ENCODE measurements at regions not wholly inside any gene's neighbourhood (a gene's known extent, or its start where the extent isn't known, plus 50 kb on each side); places are given as distances from the start of the nearest gene placed in this dataset.

- Histone ChIP-seq H3K4me3 (replicated peaks in 1 of 3; ENCODE audit: low read depth in 2 of 3, low read length in 3 of 3) (no peak overlapping the region), H3K9me3 (replicated peaks in 1 of 2; ENCODE audit: control insufficient read depth in 1 of 2, insufficient read depth in 1 of 2, low read length in 2 of 2) (no peaks in the 10 kb centered on the region), H3K79me2 (ENCODE audit: insufficient read depth, low read length) (no peaks in the 10 kb centered on the region), H3K27ac (ENCODE audit: low read depth in 1 of 2, low read length in 2 of 2) (no peak overlapping the region), H3K4me1 (ENCODE audit: control insufficient read depth in 1 of 2, insufficient read depth in 2 of 2, low read length in 2 of 2) (peaks cover 38 to 42% of the 10 kb centered on the region in 2 donors), H3K9ac (ENCODE audit: insufficient read depth, low read length, poor library complexity, severe bottlenecking) (no peak overlapping the region), H3K27me3 (ENCODE audit: control insufficient read depth in 2 of 2, insufficient read depth in 2 of 2, low read length in 2 of 2) (no peaks in the 10 kb centered on the region), H3K4me2 (replicated peaks; ENCODE audit: extremely low read depth, low read length, poor library complexity, severe bottlenecking) (no peak overlapping the region), H2AFZ (ENCODE audit: insufficient read depth, low read depth, low read length, poor library complexity, severe bottlenecking) (no peak overlapping the region), H3K36me3 (replicated peaks in 1 of 2; ENCODE audit: control insufficient read depth in 1 of 2, insufficient read depth in 2 of 2, low read length in 2 of 2) (no peaks in the 10 kb centered on the region), H4K20me1 (ENCODE audit: insufficient read depth, low read length) (no peaks in the 10 kb centered on the region)
- Mint-ChIP-seq H3K36me3 (peaks cover 0 to 1% of the 10 kb centered on the region in 2 donors), H3K4me3 (no peak overlapping the region), H3K27me3 (ENCODE audit: low read depth in 3 of 3) (peaks cover 0 to 3% (median 0%) of the 10 kb centered on the region in 3 donors), H3K27ac (peak overlapping the region in 1 of 7 donors; percentile 28), H3K9me3 (no peaks in the 10 kb centered on the region), H3K4me1 (peaks cover 45% of the 10 kb centered on the region)
- no peak for TF ChIP-seq CTCF (IDR thresholded peaks at IDR 0.05)
- intact Hi-C loops (cut with micrococcal nuclease), result loop anchor here (10.0 kb wide), 1 partner anchor 60 kb away; no protein-coding TSS in a partner anchor
- no CpG with 5 or more reads among the region's 1 CpG for WGBS (ENCODE audit: insufficient coverage)
- no peak for DNase-seq
These were observed 450.7 kb upstream of the SLC14A2 start for GRCh38 chr18:45164551-45164950.

- H3K27ac Mint-ChIP-seq, result peak overlapping the region in 6 of 7 donors; percentile 16 to 88 (median 74)
These were observed 450.0 kb upstream of the SLC14A2 start for GRCh38 chr18:45165176-45165713.

More at GRCh38 chr18:45165176-45165713, 450.0 kb upstream of the SLC14A2 start:
- Histone ChIP-seq H3K36me3 (replicated peaks in 1 of 2; ENCODE audit: control insufficient read depth in 1 of 2, insufficient read depth in 2 of 2, low read length in 2 of 2) (no peaks in the 10 kb centered on the region), H3K27ac (ENCODE audit: low read depth in 1 of 2, low read length in 2 of 2) (peak overlapping the region in 1 of 2 donors; percentile 44), H3K79me2 (ENCODE audit: insufficient read depth, low read length) (no peaks in the 10 kb centered on the region), H4K20me1 (ENCODE audit: insufficient read depth, low read length) (no peaks in the 10 kb centered on the region), H3K9ac (ENCODE audit: insufficient read depth, low read length, poor library complexity, severe bottlenecking) (no peak overlapping the region), H2AFZ (ENCODE audit: insufficient read depth, low read depth, low read length, poor library complexity, severe bottlenecking) (peak overlapping the region; percentile 34), H3K4me2 (replicated peaks; ENCODE audit: extremely low read depth, low read length, poor library complexity, severe bottlenecking) (peak overlapping the region; percentile 69), H3K9me3 (replicated peaks in 1 of 2; ENCODE audit: control insufficient read depth in 1 of 2, insufficient read depth in 1 of 2, low read length in 2 of 2) (no peaks in the 10 kb centered on the region), H3K4me1 (ENCODE audit: control insufficient read depth in 1 of 2, insufficient read depth in 2 of 2, low read length in 2 of 2) (peaks cover 43 to 48% of the 10 kb centered on the region in 2 donors), H3K4me3 (replicated peaks in 1 of 3; ENCODE audit: low read depth in 2 of 3, low read length in 3 of 3) (peak overlapping the region in 2 of 3 experiments; percentile 23 to 58), H3K27me3 (ENCODE audit: control insufficient read depth in 2 of 2, insufficient read depth in 2 of 2, low read length in 2 of 2) (no peaks in the 10 kb centered on the region)
- peak; percentile 28 to 38 (median 29) for DNase-seq
- H3K4me3 Mint-ChIP-seq, result peak overlapping the region; percentile 56 to 85
- no peak for TF ChIP-seq CTCF (IDR thresholded peaks at IDR 0.05)
- peaks cover 0 to 1% of the 10 kb centered on the region in 2 donors for H3K36me3 Mint-ChIP-seq
- H3K27me3 Mint-ChIP-seq (ENCODE audit: low read depth in 3 of 3), result peaks cover 0 to 1% (median 0%) of the 10 kb centered on the region in 3 donors
- H3K9me3 Mint-ChIP-seq, result peaks cover 0 to 2% (median 0%) of the 10 kb centered on the region in 7 donors
- intact Hi-C loops (cut with micrococcal nuclease), result loop anchor here (10.0 kb wide), 1 partner anchor 60 kb away; no protein-coding TSS in a partner anchor
- H3K4me1 Mint-ChIP-seq, result peaks cover 51% of the 10 kb centered on the region
